Mammary epithelial cell (primary cell): ENCODE measurements at regions not wholly inside any gene's neighbourhood (a gene's known extent, or its start where the extent isn't known, plus 50 kb on each side); places are given as distances from the start of the nearest gene placed in this dataset.

ENCODE experiments used
- CTCF ChIP-seq, 2 donors: IDR thresholded peaks in 1 of 2; conservative IDR thresholded peaks in 1 of 2; 2 replicates each; pipeline ENCODE4 v1.5.1; 2011 to 2012; ENCODE audit warnings: inconsistent platforms in 2 of 2, low read length in 2 of 2, mild to moderate bottlenecking in 2 of 2, control low read depth in 1 of 2, low read depth in 1 of 2; ENCODE audit not compliant: insufficient read depth in 1 of 2; ENCODE audit errors: extremely low read depth in 1 of 2
- EZH2 ChIP-seq: IDR thresholded peaks from 2 replicates; pipeline ENCODE4 v1.6.1; 2012; ENCODE audit warnings: low read length, inconsistent platforms, borderline replicate concordance

GRCh38 chr2:34815052-34815741, 1216.1 kb upstream of the FAM98A start:
- TF ChIP-seq CTCF (conservative IDR thresholded peaks at IDR 0.05 in 1 of 2, IDR thresholded peaks at IDR 0.05 in 1 of 2; ENCODE audit: extremely low read depth in 1 of 2, insufficient read depth in 1 of 2, low read depth in 1 of 2, low read length in 2 of 2) = no peak
- no peak for TF ChIP-seq EZH2
